A549 (cell line): ENCODE measurements at regions not wholly inside any gene's neighbourhood (a gene's known extent, or its start where the extent isn't known, plus 50 kb on each side); places are given as distances from the start of the nearest gene placed in this dataset.

Source experiments
- ATAC-seq, 2 experiments: fragments of 200-7000 bp in 1 of 2; fragments of >200 bp in 1 of 2; cut with Nextera tagmentation in 1 of 2; cut with Tn5 transposase in 1 of 2; 3 replicates each; pipeline versions ENCODE4 v1.8.0 to v1.9.1; 2018 to 2020; ENCODE audit warnings: mild to moderate bottlenecking in 1 of 2, moderate library complexity in 1 of 2
- CTCF ChIA-PET: fragments of 300-600 bp; sonication (Branson Sonifier 250); formaldehyde crosslinking; extraction: SDS; loops from one replicate; lab custom pipeline; 2021; ENCODE audit warnings: antibody characterized with exemption, inconsistent platforms; lab: Yijun Ruan, JAX
- POLR2A ChIA-PET: fragments of 350-600 bp; formaldehyde crosslinking; extraction: SDS; loops from one replicate; lab custom pipeline; 2021; ENCODE audit warnings: antibody characterized with exemption, inconsistent platforms; lab: Yijun Ruan, JAX
- DNase-seq, 2 experiments: peaks; one replicate each; pipeline versions ENCODE4 v3.0.0 to v3.0.0-alpha.2; 2011 to 2016; ENCODE audit warnings: low read depth in 1 of 2, low spot score in 1 of 2
- FAIRE-seq: peaks from 2 replicates; lab custom pipeline; 2011; peaks lifted over from hg19 to GRCh38; lab: Jason Lieb, UNC
- H3K27ac ChIP-seq, 2 experiments: fragments of >200 bp; sonication (Bioruptor Twin); formaldehyde crosslinking; 3 replicates each; pipeline ENCODE4 v1.5.1; 2016 to 2017
- H3K4me1 ChIP-seq: fragments of >200 bp; sonication (Bioruptor Twin); formaldehyde crosslinking; 3 replicates; pipeline ENCODE4 v1.6.1; 2016
- H3K4me2 ChIP-seq: fragments of >200 bp; sonication (Bioruptor Twin); formaldehyde crosslinking; 3 replicates; pipeline ENCODE4 v1.6.1; 2016
- H3K4me3 ChIP-seq: fragments of >200 bp; sonication (Bioruptor Twin); formaldehyde crosslinking; 3 replicates; pipeline ENCODE4 v1.5.1; 2016
- H3K9me3 ChIP-seq: fragments of >200 bp; sonication (Bioruptor Twin); formaldehyde crosslinking; 3 replicates; pipeline ENCODE4 v1.6.1; 2016
- CBX2 ChIP-seq: fragments of 200-600 bp; sonication (generic); IDR thresholded peaks from 2 replicates; pipeline ENCODE4 v1.6.1; 2016; ENCODE audit warnings: low read depth, mild to moderate bottlenecking, borderline replicate concordance
- CBX8 ChIP-seq: fragments of 200-600 bp; sonication (generic); IDR thresholded peaks from 2 replicates; pipeline ENCODE4 v1.6.1; 2016
- CEBPB ChIP-seq, 2 experiments: fragments of >200 bp in 1 of 2; sonication (Bioruptor Twin) in 1 of 2; formaldehyde crosslinking in 1 of 2; IDR thresholded peaks; 2 replicates each; pipeline ENCODE4 v1.6.1; 2012 to 2016
- CHD4 ChIP-seq: fragments of 200-600 bp; sonication (generic); IDR thresholded peaks from 2 replicates; pipeline ENCODE4 v1.6.1; 2016; ENCODE audit warnings: antibody characterized with exemption, mild to moderate bottlenecking, borderline replicate concordance
- EP300 ChIP-seq, 2 experiments: fragments of >200 bp; sonication (Bioruptor Twin); formaldehyde crosslinking; IDR thresholded peaks; 2 replicates in 1 of 2; 3 replicates in 1 of 2; pipeline ENCODE4 v1.6.1; 2016 to 2017
- GATA3 ChIP-seq: IDR thresholded peaks from 2 replicates; pipeline ENCODE4 v1.6.1; 2012; ENCODE audit warnings: borderline replicate concordance
- HDAC2 ChIP-seq: fragments of 200-600 bp; sonication (generic); IDR thresholded peaks from 2 replicates; pipeline ENCODE4 v1.6.1; 2016
- HEYL ChIP-seq: fragments of 250-450 bp; sonication (Bioruptor Pico); IDR thresholded peaks from 2 replicates; pipeline ENCODE4 v1.8.0; 2021; ENCODE audit warnings: mild to moderate bottlenecking, moderate library complexity
- HOXB13 ChIP-seq: fragments of 250-450 bp; sonication (Bioruptor Pico); IDR thresholded peaks from 2 replicates; pipeline ENCODE4 v1.5.0; 2020; ENCODE audit warnings: low read depth, mild to moderate bottlenecking, moderate library complexity
- JUN ChIP-seq, 2 experiments: fragments of >200 bp; sonication (Bioruptor Twin); formaldehyde crosslinking; IDR thresholded peaks; 2 replicates in 1 of 2; 3 replicates in 1 of 2; pipeline ENCODE4 v1.6.1; 2016 to 2017
- JUNB ChIP-seq: fragments of >200 bp; sonication (Bioruptor Twin); formaldehyde crosslinking; IDR thresholded peaks from 2 replicates; pipeline ENCODE4 v1.6.1; 2016
- KDM5A ChIP-seq: fragments of 200-600 bp; sonication (generic); IDR thresholded peaks from 2 replicates; pipeline ENCODE4 v1.6.1; 2016; ENCODE audit warnings: antibody characterized with exemption, mild to moderate bottlenecking
- NPAS2 ChIP-seq: fragments of 250-450 bp; sonication (Bioruptor Pico); IDR thresholded peaks from 2 replicates; pipeline ENCODE4 v1.8.0; 2022; ENCODE audit warnings: mild to moderate bottlenecking, moderate library complexity, borderline replicate concordance
- PHF8 ChIP-seq: fragments of 200-600 bp; sonication (generic); IDR thresholded peaks from 2 replicates; pipeline ENCODE4 v1.6.1; 2016; ENCODE audit warnings: low read depth, mild to moderate bottlenecking, antibody characterized with exemption, moderate library complexity, borderline replicate concordance
- RARB ChIP-seq: fragments of 250-450 bp; sonication (Bioruptor Pico); IDR thresholded peaks from 2 replicates; pipeline ENCODE4 v1.8.0; 2021; ENCODE audit warnings: mild to moderate bottlenecking, moderate library complexity
- RCOR1 ChIP-seq: fragments of 150-350 bp; IDR thresholded peaks from 2 replicates; pipeline ENCODE4 v1.6.1; 2014; ENCODE audit warnings: antibody characterized with exemption, low read length, low read depth
- RFX5 ChIP-seq: fragments of 450-650 bp; IDR thresholded peaks from 2 replicates; pipeline ENCODE4 v1.7.1; 2014; ENCODE audit warnings: antibody characterized with exemption, mild to moderate bottlenecking, moderate library complexity
- RNF2 ChIP-seq: fragments of 200-600 bp; sonication (generic); IDR thresholded peaks from 2 replicates; pipeline ENCODE4 v1.6.1; 2016; ENCODE audit warnings: low read depth, mild to moderate bottlenecking, antibody characterized with exemption, moderate library complexity, borderline replicate concordance
- SMC3 ChIP-seq: fragments of >200 bp; sonication (Bioruptor Twin); formaldehyde crosslinking; IDR thresholded peaks from 3 replicates; pipeline ENCODE4 v1.6.1; 2018; ENCODE audit warnings: inconsistent platforms
- TFCP2L1 ChIP-seq: fragments of 250-450 bp; sonication (Bioruptor Pico); IDR thresholded peaks from 2 replicates; pipeline ENCODE4 v1.5.0; 2021; ENCODE audit warnings: mild to moderate bottlenecking
- ZC3H11A ChIP-seq: fragments of 450-650 bp; IDR thresholded peaks from 2 replicates; pipeline ENCODE4 v1.6.1; 2014; ENCODE audit warnings: antibody characterized with exemption, mild to moderate bottlenecking
- WGBS: methylation state at CpG from one replicate; pipeline ENCODE4 v1.1.6; 2017; ENCODE audit errors: missing lambda C conversion rate; 5-methylcytosine and 5-hydroxymethylcytosine counted together
- TF ChIP-seq, protein P1 (sequence below): fragments of 250-450 bp; sonication (Bioruptor Pico); IDR thresholded peaks from 2 replicates; pipeline ENCODE4 v1.5.0; 2020; ENCODE audit warnings: low read depth, mild to moderate bottlenecking, moderate library complexity
- TF ChIP-seq, protein P2 (sequence below): fragments of >200 bp; sonication (Bioruptor Twin); formaldehyde crosslinking; IDR thresholded peaks from 2 replicates; pipeline ENCODE4 v1.6.1; 2016
- TF ChIP-seq, protein P3 (sequence below): fragments of 250-450 bp; sonication (Bioruptor Pico); IDR thresholded peaks from 2 replicates; pipeline ENCODE4 v1.5.0; 2021; ENCODE audit warnings: mild to moderate bottlenecking, moderate library complexity, borderline replicate concordance
- TF ChIP-seq, protein P4 (sequence below): fragments of >200 bp; sonication (Bioruptor Twin); formaldehyde crosslinking; IDR thresholded peaks from 3 replicates; pipeline ENCODE4 v1.5.1; 2016

- TF ChIP-seq, protein P1, sequence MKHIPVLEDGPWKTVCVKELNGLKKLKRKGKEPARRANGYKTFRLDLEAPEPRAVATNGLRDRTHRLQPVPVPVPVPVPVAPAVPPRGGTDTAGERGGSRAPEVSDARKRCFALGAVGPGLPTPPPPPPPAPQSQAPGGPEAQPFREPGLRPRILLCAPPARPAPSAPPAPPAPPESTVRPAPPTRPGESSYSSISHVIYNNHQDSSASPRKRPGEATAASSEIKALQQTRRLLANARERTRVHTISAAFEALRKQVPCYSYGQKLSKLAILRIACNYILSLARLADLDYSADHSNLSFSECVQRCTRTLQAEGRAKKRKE (CRISPR knock-in tag): no peak
Measured at GRCh38 chr2:136049991-136050920, 64.8 kb upstream of the DARS1 start (continued).

DNA sequence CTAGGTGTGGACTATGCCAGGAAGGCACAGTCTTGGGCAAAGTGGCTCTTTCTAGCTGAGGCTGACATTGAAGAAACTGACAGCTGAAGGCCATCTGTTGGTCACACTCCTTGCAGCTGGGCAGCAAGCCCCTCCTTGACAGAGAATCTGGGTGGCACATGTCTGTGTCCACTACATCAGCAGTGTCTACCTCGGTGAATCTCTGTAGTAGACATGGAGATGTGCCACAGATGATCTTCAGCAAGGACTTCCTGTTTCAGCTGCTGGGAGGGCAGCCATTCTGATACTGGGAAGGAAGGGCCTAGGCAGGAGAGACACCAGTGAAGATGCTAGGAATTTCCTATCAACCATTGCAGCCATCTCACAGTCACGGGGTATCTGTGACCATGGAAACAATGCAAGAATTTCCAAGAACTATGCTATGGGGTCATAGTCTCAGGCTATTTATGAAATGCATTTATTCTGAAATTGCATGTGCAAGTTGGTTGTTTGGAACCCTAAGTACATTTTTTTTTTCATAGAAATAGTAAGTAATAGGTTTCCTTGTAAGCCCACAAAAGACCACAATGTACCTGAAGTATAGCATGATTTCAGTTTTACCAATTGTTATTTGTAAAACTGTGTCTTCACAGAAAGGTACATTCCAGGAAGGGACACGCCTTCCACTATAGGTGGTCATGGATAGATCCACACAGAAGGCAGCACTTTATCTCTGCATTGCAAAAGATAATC lies 63.8 kb upstream of the DARS1 start:
- Histone ChIP-seq H3K4me2 (no peak overlapping the region), H3K4me3 (no peak overlapping the region), H3K4me1 (no peaks in the 10 kb centered on the region), H3K27ac (no peak overlapping the region), H3K9me3 (no peaks in the 10 kb centered on the region)
- ChIA-PET POLR2A (no interaction called here), CTCF (interaction anchor here (0.7 kb wide), 1 partner anchor 80 kb away, joined by 3 read pairs; no protein-coding TSS in a partner anchor)
- DNase-seq: no peak
- WGBS: 34% methylated on average over 3 of the region's 3 CpGs
- TF ChIP-seq RFX5 (no peak), PHF8 (no peak), SMC3 (no peak), RARB (no peak), ZC3H11A (no peak), NPAS2 (CRISPR knock-in tag) (no peak)
- no peak for FAIRE-seq
- no peak for ATAC-seq

- FAIRE-seq (no peak), DNase-seq (no peak), ATAC-seq (no peak)
- WGBS: 88% methylated on average over 1 of the region's 1 CpG
- POLR2A ChIA-PET: no interaction called here
- CTCF ChIA-PET: no interaction called here
- Histone ChIP-seq H3K4me2 (no peak overlapping the region), H3K4me1 (no peaks in the 10 kb centered on the region), H3K4me3 (no peak overlapping the region), H3K9me3 (no peaks in the 10 kb centered on the region), H3K27ac (no peak overlapping the region)
- TF ChIP-seq CHD4: no peak
- TF ChIP-seq, protein P2, sequence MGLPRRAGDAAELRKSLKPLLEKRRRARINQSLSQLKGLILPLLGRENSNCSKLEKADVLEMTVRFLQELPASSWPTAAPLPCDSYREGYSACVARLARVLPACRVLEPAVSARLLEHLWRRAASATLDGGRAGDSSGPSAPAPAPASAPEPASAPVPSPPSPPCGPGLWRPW: no peak
- no peak for TF ChIP-seq CBX8
- no peak for TF ChIP-seq EP300 (IDR thresholded peaks at IDR 0.05)
- no peak for TF ChIP-seq RCOR1
- no peak for TF ChIP-seq TFCP2L1 (CRISPR knock-in tag)
Measured at GRCh38 chr2:136045835-136046570, 60.6 kb upstream of the DARS1 start.

DNA sequence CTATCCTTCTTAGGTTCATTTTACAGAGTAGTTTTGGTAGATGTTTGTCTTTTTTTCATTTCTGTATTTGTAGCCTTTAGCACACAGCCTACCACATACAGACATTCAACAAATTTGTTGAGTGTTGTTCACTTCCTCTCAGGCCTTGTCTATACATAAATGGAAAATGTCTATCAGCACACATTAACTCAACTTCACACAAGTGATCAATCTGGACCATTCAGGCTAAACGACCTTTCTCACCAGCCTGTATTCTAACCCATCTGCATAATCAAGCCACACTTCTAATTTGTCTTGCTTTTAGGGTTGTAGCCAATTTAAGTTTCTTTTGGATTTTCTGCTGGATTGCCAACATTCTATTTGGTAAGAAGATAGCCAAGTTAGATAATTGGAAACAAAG lies 59.9 kb upstream of the DARS1 start:
- Histone ChIP-seq H3K4me3 (no peak overlapping the region), H3K4me1 (no peaks in the 10 kb centered on the region), H3K9me3 (no peaks in the 10 kb centered on the region), H3K4me2 (no peak overlapping the region), H3K27ac (no peak overlapping the region)
- DNase-seq (no peak), ATAC-seq (no peak), FAIRE-seq (no peak)
- CTCF ChIA-PET: no interaction called here
- 0% methylated on average over 1 of the region's 1 CpG for WGBS
- POLR2A ChIA-PET: no interaction called here
- TF ChIP-seq KDM5A: no peak
- no peak for TF ChIP-seq JUNB
- no peak for TF ChIP-seq RNF2
- TF ChIP-seq CHD4: no peak
- no peak for TF ChIP-seq CEBPB (IDR thresholded peaks at IDR 0.05)
- TF ChIP-seq RARB: no peak
- no peak for TF ChIP-seq HOXB13 (CRISPR knock-in tag)
- TF ChIP-seq ZC3H11A: no peak
- TF ChIP-seq, protein P3, sequence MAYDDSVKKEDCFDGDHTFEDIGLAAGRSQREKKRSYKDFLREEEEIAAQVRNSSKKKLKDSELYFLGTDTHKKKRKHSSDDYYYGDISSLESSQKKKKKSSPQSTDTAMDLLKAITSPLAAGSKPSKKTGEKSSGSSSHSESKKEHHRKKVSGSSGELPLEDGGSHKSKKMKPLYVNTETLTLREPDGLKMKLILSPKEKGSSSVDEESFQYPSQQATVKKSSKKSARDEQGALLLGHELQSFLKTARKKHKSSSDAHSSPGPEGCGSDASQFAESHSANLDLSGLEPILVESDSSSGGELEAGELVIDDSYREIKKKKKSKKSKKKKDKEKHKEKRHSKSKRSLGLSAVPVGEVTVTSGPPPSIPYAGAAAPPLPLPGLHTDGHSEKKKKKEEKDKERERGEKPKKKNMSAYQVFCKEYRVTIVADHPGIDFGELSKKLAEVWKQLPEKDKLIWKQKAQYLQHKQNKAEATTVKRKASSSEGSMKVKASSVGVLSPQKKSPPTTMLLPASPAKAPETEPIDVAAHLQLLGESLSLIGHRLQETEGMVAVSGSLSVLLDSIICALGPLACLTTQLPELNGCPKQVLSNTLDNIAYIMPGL: no peak
- TF ChIP-seq CBX2: no peak
- TF ChIP-seq, protein P4, sequence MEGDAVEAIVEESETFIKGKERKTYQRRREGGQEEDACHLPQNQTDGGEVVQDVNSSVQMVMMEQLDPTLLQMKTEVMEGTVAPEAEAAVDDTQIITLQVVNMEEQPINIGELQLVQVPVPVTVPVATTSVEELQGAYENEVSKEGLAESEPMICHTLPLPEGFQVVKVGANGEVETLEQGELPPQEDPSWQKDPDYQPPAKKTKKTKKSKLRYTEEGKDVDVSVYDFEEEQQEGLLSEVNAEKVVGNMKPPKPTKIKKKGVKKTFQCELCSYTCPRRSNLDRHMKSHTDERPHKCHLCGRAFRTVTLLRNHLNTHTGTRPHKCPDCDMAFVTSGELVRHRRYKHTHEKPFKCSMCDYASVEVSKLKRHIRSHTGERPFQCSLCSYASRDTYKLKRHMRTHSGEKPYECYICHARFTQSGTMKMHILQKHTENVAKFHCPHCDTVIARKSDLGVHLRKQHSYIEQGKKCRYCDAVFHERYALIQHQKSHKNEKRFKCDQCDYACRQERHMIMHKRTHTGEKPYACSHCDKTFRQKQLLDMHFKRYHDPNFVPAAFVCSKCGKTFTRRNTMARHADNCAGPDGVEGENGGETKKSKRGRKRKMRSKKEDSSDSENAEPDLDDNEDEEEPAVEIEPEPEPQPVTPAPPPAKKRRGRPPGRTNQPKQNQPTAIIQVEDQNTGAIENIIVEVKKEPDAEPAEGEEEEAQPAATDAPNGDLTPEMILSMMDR: no peak
- TF ChIP-seq JUN (IDR thresholded peaks at IDR 0.05): no peak
- no peak for TF ChIP-seq HDAC2
- no peak for TF ChIP-seq HEYL (CRISPR knock-in tag)
- no peak for TF ChIP-seq GATA3
